Activated naive CD8-positive, alpha-beta T cell treated with anti-CD3 and anti-CD28 coated beads, Interleukin-2, amount 50 U/mL, for 24 hours (primary cell): ENCODE measurements at regions not wholly inside any gene's neighbourhood (a gene's known extent, or its start where the extent isn't known, plus 50 kb on each side); places are given as distances from the start of the nearest gene placed in this dataset.

Experiments
- ATAC-seq: fragments of 150-1000 bp; cut with Tn5 transposase; one replicate; pipeline ENCODE4 v1.10.0; 2021
- DNase-seq: peaks from one replicate; pipeline ENCODE4 v3.0.0; 2021
- H3K27ac Mint-ChIP-seq: one replicate; pipeline ENCODE4 v1.8.0; 2021; ENCODE audit warnings: mild to moderate bottlenecking, mixed read lengths
- H3K27me3 Mint-ChIP-seq: one replicate; pipeline ENCODE4 v1.8.0; 2021; ENCODE audit warnings: mixed read lengths
- H3K36me3 Mint-ChIP-seq: one replicate; pipeline ENCODE4 v1.8.0; 2021; ENCODE audit warnings: low read depth, mixed read lengths
- H3K4me1 Mint-ChIP-seq: one replicate; pipeline ENCODE4 v1.8.0; 2021; ENCODE audit warnings: mixed read lengths
- H3K4me3 Mint-ChIP-seq: one replicate; pipeline ENCODE4 v1.8.0; 2021; ENCODE audit warnings: mild to moderate bottlenecking, moderate library complexity, mixed read lengths
- H3K9me3 Mint-ChIP-seq: one replicate; pipeline ENCODE4 v1.8.0; 2021; ENCODE audit warnings: mixed read lengths

DNA sequence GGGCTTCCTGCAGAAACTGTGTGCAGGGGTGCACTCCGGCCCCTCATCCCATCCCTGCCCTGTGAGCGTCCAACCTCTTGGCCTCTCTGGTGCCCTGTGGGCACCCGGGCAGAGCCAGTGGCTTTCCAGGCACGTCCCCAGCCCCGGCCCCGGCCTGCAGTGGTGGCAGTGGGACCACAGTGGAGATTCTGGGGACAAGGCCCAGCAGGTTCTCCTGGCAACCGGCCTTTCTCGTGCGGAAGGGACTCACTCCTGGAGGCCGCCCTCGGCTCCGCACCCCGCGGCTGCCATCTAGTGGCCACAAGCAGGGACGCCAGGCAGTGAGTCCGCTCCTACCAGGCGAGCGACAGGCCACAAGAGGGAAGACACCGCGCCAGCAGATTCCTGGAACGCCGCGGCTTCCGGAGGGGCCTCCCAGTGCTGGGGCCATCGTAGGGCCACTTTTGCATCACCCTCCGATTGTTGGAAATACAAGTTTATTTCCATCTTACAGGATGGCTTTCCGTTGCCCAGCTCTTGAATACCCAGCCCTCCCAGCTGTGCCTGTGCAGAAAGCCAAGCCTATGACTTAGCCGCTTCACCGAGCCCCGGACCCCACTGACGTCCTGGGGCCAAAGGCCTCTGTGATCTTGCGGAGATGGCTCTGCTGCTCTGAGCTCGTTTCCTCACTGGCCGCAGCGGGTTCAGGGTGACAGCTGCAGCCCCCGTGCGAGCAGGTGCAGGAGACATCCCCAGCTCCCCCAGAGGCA, 357.3 kb downstream of the CTTN start:
- DNase-seq: peak; percentile 72
- H3K36me3 Mint-ChIP-seq: peaks cover 2% of the 10 kb centered on the region
- no peaks in the 10 kb centered on the region for H3K4me1 Mint-ChIP-seq
- H3K27me3 Mint-ChIP-seq: peaks cover 4% of the 10 kb centered on the region
- no peak overlapping the region for H3K4me3 Mint-ChIP-seq
- H3K9me3 Mint-ChIP-seq: peaks cover 12% of the 10 kb centered on the region
- H3K27ac Mint-ChIP-seq: no peak overlapping the region
- ATAC-seq: peak; percentile 84

DNA sequence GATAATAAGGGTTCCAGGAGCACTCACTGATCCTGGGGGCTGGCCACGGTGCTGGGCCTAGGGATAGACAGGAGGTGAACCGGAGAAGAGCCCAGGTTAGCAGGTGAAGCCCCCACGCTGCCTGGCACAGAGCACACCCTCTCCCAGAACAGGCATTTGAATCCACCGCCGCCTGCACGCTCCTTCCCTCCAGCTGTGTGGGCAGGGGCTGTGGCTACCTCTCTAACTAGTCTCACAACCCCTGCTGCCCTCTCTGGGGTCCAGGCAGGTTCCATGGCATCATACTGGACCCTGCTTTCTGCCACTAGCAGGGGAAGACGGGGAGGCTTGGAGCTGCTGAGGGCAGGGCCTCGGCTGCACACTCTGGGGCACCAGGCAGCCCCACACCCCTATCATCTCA, 358.0 kb downstream of the CTTN start:
- no peaks in the 10 kb centered on the region for H3K4me1 Mint-ChIP-seq

DNA sequence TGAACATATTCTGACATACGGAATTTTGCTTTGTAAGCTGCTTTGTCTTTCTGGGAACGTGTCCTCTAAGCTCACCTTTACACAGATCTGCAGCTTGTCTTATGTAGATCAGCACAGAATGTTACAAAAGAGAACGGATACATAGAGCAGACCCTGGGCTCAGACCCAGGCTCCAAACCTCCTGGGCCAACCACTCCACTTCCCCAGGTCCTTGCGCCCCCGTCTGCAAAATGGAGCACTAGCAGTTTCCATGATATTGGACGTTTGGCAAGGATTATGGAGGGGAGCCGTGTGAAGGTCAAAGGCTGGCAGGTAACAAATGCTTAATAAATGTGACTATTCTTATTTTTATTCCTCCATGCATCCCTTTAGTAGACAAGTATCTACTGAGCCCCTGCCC, 358.4 kb downstream of the CTTN start:
- ATAC-seq (no peak), DNase-seq (no peak)
- Mint-ChIP-seq H3K9me3 (peaks cover 4% of the 10 kb centered on the region), H3K27me3 (peaks cover 4% of the 10 kb centered on the region), H3K36me3 (peaks cover 2% of the 10 kb centered on the region), H3K27ac (no peak overlapping the region), H3K4me3 (no peak overlapping the region), H3K4me1 (no peaks in the 10 kb centered on the region)

More for the DNA sequence above, 358.0 kb downstream of the CTTN start:
- Mint-ChIP-seq H3K4me3 (no peak overlapping the region), H3K36me3 (peaks cover 2% of the 10 kb centered on the region), H3K9me3 (peaks cover 5% of the 10 kb centered on the region), H3K27me3 (peaks cover 4% of the 10 kb centered on the region), H3K27ac (no peak overlapping the region)
- no peak for DNase-seq
- no peak for ATAC-seq

DNA sequence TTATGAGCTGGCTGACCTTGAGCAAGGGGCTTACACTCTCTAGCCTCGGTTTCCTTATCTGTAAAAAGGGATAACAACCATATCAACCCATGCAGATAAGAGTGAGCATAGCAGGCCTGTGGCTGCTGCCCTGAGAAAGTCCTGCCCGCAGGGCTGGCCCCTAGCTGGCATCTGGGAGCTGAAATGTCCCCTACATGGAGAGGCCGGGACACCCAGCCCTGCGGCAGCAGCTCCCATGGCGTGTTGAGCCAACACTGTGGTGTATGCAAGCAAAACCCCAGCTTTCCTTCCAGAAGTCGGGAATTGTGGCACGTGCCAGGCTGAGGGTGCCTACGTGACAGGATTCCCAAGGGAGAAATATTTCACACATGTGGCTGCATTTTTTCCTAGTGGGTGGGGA, 358.9 kb downstream of the CTTN start:
- Mint-ChIP-seq H3K4me1 (no peaks in the 10 kb centered on the region), H3K27ac (no peak overlapping the region), H3K9me3 (no peaks in the 10 kb centered on the region), H3K4me3 (no peak overlapping the region), H3K36me3 (no peaks in the 10 kb centered on the region), H3K27me3 (peaks cover 4% of the 10 kb centered on the region)
- DNase-seq (no peak), ATAC-seq (no peak)

DNA sequence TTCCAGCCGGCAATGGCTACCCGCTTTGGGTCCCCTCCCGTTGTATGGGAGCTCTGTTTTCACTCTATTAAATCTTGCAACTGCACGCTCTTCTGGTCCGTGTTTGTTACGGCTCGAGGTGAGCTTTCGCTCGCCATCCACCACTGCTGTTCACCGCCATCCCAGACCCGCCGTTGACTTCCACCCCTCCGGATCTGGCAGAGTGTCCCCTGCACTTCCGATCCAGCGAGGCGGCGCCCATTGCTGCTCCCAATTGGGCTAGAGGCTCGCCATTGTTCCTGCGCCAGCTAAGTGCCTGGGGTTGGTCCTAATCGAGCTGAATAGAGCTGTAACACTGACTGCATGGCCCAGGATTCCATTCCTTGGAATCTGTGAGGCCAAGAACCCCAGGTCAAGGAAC, 359.9 kb downstream of the CTTN start:
- H3K27me3 Mint-ChIP-seq: peaks cover 4% of the 10 kb centered on the region
- no peaks in the 10 kb centered on the region for H3K9me3 Mint-ChIP-seq
- DNase-seq (no peak), ATAC-seq (no peak)
- H3K4me3 Mint-ChIP-seq: no peak overlapping the region
- H3K36me3 Mint-ChIP-seq: no peaks in the 10 kb centered on the region
- H3K4me1 Mint-ChIP-seq: no peaks in the 10 kb centered on the region
- no peak overlapping the region for H3K27ac Mint-ChIP-seq

DNA sequence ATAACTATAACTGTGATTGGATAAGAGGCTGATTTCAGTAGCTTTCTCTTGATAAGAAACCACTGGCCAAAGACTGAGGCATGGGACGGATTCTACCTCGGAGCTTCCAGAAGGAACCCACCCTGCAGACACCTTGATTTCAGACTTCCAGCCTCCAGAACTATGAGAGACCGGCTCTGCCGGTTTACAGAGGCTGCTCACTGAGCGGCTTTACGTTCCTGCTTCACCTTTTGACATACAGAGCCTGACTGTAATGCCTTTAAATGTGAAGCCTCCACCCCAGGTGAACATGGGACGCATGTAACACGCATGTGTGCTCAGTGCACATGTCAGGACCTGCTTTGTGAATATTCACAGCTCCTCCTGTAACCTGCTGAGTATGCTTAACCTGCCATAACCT, 361.5 kb downstream of the CTTN start:
- Mint-ChIP-seq H3K4me1 (no peaks in the 10 kb centered on the region), H3K36me3 (no peaks in the 10 kb centered on the region), H3K27me3 (peaks cover 4% of the 10 kb centered on the region), H3K27ac (no peak overlapping the region), H3K4me3 (no peak overlapping the region), H3K9me3 (no peaks in the 10 kb centered on the region)
- DNase-seq (no peak), ATAC-seq (no peak)

DNA sequence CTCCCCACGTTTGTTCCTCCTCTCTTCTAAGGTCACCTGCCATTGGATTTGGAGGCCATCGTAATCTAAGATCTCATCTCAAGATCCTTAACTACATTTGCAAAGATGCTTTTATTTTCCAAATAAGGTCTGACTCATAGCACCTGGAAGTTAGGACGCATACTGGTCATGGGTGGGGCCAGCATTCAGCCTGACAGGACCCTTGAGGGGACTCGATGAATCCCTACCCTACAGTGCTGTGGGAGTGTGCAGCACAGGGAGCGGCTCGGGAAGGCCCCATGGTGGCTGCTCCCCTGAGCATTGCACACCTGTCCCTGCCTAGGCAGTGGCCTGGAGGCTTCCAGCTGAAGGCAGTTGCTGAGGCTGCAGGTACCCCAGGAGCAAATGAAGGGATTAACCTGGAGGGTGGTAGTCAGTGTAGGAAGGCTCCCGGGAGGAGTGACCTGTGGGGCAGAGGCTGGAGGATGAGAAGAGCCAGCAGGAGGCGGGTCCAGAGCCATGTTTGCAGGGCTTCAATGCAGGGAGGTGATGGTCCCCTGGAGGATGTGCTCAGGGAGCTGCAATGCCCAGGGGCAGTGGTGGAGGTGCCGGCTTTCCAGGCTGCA, 362.2 kb downstream of the CTTN start:
- H3K36me3 Mint-ChIP-seq: no peaks in the 10 kb centered on the region
- H3K9me3 Mint-ChIP-seq: no peaks in the 10 kb centered on the region
- H3K4me3 Mint-ChIP-seq: no peak overlapping the region
- DNase-seq (no peak), ATAC-seq (no peak)
- H3K27ac Mint-ChIP-seq: no peak overlapping the region
- no peaks in the 10 kb centered on the region for H3K4me1 Mint-ChIP-seq
- H3K27me3 Mint-ChIP-seq: peaks cover 4% of the 10 kb centered on the region

DNA sequence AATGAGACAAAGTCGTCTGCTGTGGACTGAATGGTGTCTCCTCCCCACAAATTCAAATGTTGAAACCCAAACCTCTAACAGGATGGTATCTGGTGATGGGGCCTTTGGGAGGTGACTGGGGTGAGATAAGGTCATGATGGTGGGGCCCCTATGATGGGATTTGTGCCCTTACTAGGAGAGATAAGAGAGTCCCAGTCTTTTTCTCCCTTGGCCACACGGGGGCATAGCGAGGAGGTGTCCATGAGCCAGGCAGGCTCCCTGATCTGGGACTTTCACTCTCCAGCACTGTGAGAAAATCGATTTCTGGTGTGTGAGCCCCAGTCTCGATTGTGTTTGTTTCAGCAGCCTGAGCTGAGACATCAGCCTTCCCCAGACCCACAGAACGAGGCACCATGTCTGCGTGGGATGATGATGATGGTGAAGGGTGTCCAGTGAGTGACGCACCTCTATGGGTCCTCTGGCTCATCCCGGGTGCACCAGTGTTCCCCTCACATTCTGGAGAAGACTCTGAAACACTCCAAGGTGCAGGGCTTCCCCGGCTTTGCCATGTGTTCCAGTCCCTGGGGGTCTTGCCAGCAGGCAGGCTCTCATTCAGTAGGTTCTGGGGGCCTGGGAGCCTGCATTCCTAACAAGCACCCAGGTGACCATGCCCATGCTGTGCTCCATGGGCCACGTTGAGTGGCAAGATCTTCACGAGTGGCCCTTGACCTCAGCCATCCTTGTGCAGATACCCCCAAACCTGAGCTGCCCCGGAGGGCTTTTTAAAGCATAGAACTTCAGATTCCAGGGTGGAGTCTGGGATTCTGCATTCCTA, 363.0 kb downstream of the CTTN start:
- Mint-ChIP-seq H3K27ac (no peak overlapping the region), H3K4me3 (no peak overlapping the region), H3K27me3 (peaks cover 4% of the 10 kb centered on the region), H3K4me1 (no peaks in the 10 kb centered on the region), H3K9me3 (no peaks in the 10 kb centered on the region), H3K36me3 (no peaks in the 10 kb centered on the region)
- DNase-seq: no peak
- ATAC-seq: no peak

DNA sequence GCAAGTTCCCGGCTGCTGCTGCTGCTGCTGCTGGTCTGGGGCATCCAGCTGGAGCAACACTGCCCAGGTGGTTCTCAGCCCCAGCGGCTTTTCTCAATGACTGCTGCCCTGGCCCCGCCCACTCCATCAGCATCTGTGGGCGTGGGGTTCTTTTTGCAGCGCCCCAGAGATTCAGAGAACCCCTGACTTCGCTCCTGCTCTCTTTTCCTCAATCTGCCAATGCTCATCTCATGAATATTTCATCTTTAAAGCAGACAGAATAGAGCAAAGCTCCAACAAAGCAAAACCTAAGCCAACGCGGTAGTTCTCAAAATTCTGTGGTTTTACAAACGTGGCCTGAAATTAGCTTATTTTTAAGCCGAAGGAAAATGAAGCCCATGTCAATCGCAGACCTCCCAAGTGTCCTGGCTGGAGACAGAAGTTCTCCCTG, 363.6 kb downstream of the CTTN start:
- Mint-ChIP-seq H3K4me3 (no peak overlapping the region), H3K9me3 (no peaks in the 10 kb centered on the region), H3K36me3 (no peaks in the 10 kb centered on the region), H3K27me3 (peaks cover under 1% of the 10 kb centered on the region), H3K4me1 (no peaks in the 10 kb centered on the region), H3K27ac (no peak overlapping the region)
- no peak for DNase-seq
- no peak for ATAC-seq

DNA sequence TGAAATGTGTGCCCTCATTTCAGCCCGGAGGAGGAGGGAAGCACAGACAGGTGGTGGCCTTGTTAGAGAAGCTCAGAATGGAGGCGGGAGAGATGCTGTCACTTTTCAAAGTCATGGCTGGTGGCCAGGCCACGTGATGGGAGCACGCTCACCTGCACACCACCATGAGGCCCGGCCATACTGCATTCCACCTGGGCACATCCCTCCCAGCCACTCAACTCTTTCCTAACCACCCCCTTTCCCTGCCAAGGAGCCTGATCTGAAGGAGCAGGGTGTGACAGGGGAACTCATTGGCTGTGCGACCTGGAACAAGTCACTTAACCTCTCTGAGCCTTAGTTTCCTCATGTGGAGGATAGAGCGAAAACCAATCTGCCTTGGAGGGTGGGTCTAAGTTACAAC, 364.5 kb downstream of the CTTN start:
- DNase-seq (no peak), ATAC-seq (no peak)
- Mint-ChIP-seq H3K27ac (no peak overlapping the region), H3K4me1 (no peaks in the 10 kb centered on the region), H3K4me3 (no peak overlapping the region), H3K27me3 (no peaks in the 10 kb centered on the region), H3K36me3 (no peaks in the 10 kb centered on the region), H3K9me3 (no peaks in the 10 kb centered on the region)

DNA sequence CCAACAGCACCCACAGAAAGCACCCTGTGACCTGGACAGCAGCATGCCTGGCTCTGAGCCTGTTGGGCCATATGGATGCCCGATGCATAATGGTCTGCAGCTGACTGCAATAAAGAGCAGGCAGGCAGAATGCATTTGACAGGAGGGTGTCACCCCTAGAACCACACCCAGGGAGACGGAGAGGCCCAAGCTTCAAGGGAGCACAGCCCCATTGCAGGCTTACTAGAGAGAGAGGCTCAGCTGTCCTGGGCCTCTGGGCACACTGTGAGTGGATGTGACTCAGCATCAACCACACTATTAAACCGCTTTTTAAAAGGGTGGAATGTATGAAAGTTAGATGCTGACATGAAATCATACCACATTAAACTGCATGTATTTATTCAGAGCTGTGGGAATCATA, 365.3 kb downstream of the CTTN start:
- no peaks in the 10 kb centered on the region for H3K4me1 Mint-ChIP-seq
- no peaks in the 10 kb centered on the region for H3K36me3 Mint-ChIP-seq
- no peaks in the 10 kb centered on the region for H3K27me3 Mint-ChIP-seq
- no peak overlapping the region for H3K27ac Mint-ChIP-seq
- no peak for ATAC-seq
- no peak for DNase-seq
- no peak overlapping the region for H3K4me3 Mint-ChIP-seq
- no peaks in the 10 kb centered on the region for H3K9me3 Mint-ChIP-seq

DNA sequence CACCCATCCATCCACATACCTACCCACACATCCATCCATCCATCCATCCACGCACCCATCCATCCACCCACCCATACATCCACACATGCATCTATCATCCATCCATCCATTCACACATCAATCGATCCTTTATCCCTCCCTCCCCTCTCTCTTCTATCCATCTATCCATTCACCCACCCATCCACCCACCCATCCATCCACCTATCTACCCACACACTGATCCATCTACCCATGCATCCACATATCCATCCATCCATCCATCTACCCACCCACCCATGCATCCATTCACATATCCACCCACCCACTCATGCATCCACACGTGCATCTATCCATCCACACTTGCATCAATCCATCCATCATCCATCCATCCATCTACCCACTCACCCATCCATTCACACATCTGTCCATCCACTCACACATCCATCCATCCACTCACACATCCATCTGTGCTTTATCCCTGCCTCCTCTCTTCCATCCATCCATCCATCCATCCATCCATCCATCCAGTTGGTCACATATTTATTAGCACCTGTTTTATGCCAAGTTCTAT, 366.1 kb downstream of the CTTN start:
- no peaks in the 10 kb centered on the region for H3K4me1 Mint-ChIP-seq
- no peak overlapping the region for H3K4me3 Mint-ChIP-seq
- no peak for ATAC-seq
- H3K27ac Mint-ChIP-seq: no peak overlapping the region
- no peaks in the 10 kb centered on the region for H3K36me3 Mint-ChIP-seq
- DNase-seq: no peak
- H3K27me3 Mint-ChIP-seq: no peaks in the 10 kb centered on the region
- H3K9me3 Mint-ChIP-seq: no peaks in the 10 kb centered on the region

DNA sequence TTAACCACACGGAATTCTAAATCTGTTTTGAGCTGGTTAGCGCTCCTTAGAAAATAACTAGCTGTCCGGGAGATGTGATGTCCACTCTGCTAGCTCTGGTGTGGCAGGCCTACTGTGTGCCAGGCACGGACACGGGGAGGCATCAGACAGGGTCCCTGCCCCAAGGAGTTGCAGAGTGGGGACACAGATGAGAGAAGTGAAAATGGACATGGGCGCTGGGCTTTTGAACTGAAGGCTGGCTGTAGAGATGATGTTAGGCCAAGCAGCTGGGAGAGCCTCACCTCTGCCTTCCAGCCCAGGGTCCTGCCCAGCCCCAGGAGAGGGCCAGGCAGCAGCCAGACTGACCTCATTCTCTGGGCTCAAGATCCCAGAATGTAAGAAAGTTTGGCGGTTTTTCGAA, 368.6 kb downstream of the CTTN start:
- H3K9me3 Mint-ChIP-seq: no peaks in the 10 kb centered on the region
- H3K4me3 Mint-ChIP-seq: no peak overlapping the region
- H3K27me3 Mint-ChIP-seq: no peaks in the 10 kb centered on the region
- H3K36me3 Mint-ChIP-seq: no peaks in the 10 kb centered on the region
- H3K27ac Mint-ChIP-seq: no peak overlapping the region
- DNase-seq (no peak), ATAC-seq (no peak)
- H3K4me1 Mint-ChIP-seq: no peaks in the 10 kb centered on the region

DNA sequence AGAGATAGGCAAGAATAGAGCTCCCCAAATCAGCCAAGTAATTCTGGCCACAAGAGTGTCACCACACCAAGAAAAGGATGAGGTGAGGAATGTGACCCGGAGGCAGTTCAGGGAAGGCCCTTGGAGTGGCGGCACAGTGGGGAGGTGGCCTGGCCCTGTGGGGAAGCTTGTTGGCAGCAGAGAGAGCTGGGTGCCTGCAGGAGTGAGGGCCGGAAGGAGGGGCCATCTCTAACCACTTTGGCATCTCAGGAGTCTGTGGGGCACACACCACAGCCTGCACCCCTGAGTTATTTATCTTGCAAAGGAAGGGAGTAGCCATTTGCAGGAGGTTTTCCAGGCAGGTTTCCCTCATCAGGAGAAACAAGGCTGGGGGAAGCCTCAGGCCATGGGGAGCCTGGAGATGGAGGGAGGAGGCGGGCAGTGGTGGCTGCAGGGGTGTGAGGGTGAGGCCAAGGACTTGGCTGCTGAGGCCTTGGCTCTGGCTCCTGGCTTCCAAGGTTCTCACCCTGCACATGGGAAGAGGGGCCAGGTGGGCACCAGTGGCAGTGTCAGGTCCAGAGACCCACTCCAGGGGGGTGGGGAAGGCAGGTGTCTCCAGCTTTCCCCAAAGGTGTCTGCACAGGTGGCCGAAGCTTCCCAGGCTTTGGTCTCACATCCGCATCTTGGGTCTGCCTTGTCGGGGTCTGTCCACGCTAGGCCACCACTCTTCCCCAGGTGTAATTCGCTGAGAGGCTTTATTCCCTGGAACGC, 370.2 kb downstream of the CTTN start:
- no peaks in the 10 kb centered on the region for H3K36me3 Mint-ChIP-seq
- H3K4me3 Mint-ChIP-seq: no peak overlapping the region
- H3K27me3 Mint-ChIP-seq: no peaks in the 10 kb centered on the region
- no peaks in the 10 kb centered on the region for H3K9me3 Mint-ChIP-seq
- ATAC-seq (no peak), DNase-seq (no peak)
- H3K27ac Mint-ChIP-seq: no peak overlapping the region
- H3K4me1 Mint-ChIP-seq: no peaks in the 10 kb centered on the region
